SW480 (cell line): ENCODE measurements at regions not wholly inside any gene's neighbourhood (a gene's known extent, or its start where the extent isn't known, plus 50 kb on each side); places are given as distances from the start of the nearest gene placed in this dataset.

Source experiments
- DNase-seq: peaks from one replicate; pipeline ENCODE4 v3.0.0-alpha.2; 2016; ENCODE audit warnings: low spot score

GRCh38 chr11:45436966-45437365, 150.8 kb upstream of the SYT13 start:
- DNase-seq, result no peak

GRCh38 chr11:45436118-45436517, 150.0 kb upstream of the SYT13 start:
- no peak for DNase-seq

- no peak for DNase-seq
Observed at GRCh38 chr11:45435706-45436105, 149.6 kb upstream of the SYT13 start.

GRCh38 chr11:45432910-45433309, 146.8 kb upstream of the SYT13 start:
- no peak for DNase-seq

GRCh38 chr11:45432100-45432499, 146.0 kb upstream of the SYT13 start:
- DNase-seq, result no peak

- no peak for DNase-seq
Observed at GRCh38 chr11:45431046-45432018, 145.2 kb upstream of the SYT13 start.

GRCh38 chr11:45430361-45430760, 144.2 kb upstream of the SYT13 start:
- no peak for DNase-seq

GRCh38 chr11:45429719-45430118, 143.6 kb upstream of the SYT13 start:
- DNase-seq, result no peak

- DNase-seq, result no peak
Observed at GRCh38 chr11:45428541-45429230, 142.5 kb upstream of the SYT13 start.

- no peak for DNase-seq
Observed at GRCh38 chr11:45428116-45428515, 142.0 kb upstream of the SYT13 start.

GRCh38 chr11:45424411-45425180, 138.5 kb upstream of the SYT13 start:
- DNase-seq, result no peak

- no peak for DNase-seq
Observed at GRCh38 chr11:45423475-45424120, 137.5 kb upstream of the SYT13 start.

- no peak for DNase-seq
Observed at GRCh38 chr11:45423036-45423435, 136.9 kb upstream of the SYT13 start.

- DNase-seq, result no peak
Observed at GRCh38 chr11:45414088-45414487, 127.9 kb upstream of the SYT13 start.

- no peak for DNase-seq
Observed at GRCh38 chr11:45413156-45413858, 127.2 kb upstream of the SYT13 start.

GRCh38 chr11:45412521-45412920, 126.4 kb upstream of the SYT13 start:
- DNase-seq, result no peak

- DNase-seq, result no peak
Observed at GRCh38 chr11:45412051-45412471, 125.9 kb upstream of the SYT13 start.

GRCh38 chr11:45411228-45411946, 125.2 kb upstream of the SYT13 start:
- no peak for DNase-seq

- no peak for DNase-seq
Observed at GRCh38 chr11:45410391-45411227, 124.5 kb upstream of the SYT13 start.

GRCh38 chr11:45409587-45409986, 123.4 kb upstream of the SYT13 start:
- no peak for DNase-seq
